SK-N-SH (cell line): ENCODE measurements at regions not wholly inside any gene's neighbourhood (a gene's known extent, or its start where the extent isn't known, plus 50 kb on each side); places are given as distances from the start of the nearest gene placed in this dataset.

Experiments used
- CTCF ChIA-PET: fragments of 300-600, 350-600 bp; formaldehyde crosslinking; extraction: SDS; loops from one replicate; lab custom pipeline; 2021; lab: Yijun Ruan, JAX
- POLR2A ChIA-PET: fragments of 350-600 bp; sonication (Branson Sonifier 250); formaldehyde crosslinking; extraction: SDS; loops from one replicate; lab custom pipeline; 2020; ENCODE audit warnings: antibody characterized with exemption, inconsistent platforms; lab: Yijun Ruan, JAX
- DNase-seq: peaks from one replicate; pipeline ENCODE4 v3.0.0; 2012
- H2AFZ ChIP-seq: fragments of 200-600 bp; sonication (generic); 2 replicates; pipeline ENCODE4 v1.8.1; 2016; ENCODE audit warnings: antibody characterized with exemption, mild to moderate bottlenecking, low read depth
- H3F3A ChIP-seq: fragments of 200-600 bp; sonication (generic); replicated peaks from 2 replicates; pipeline ENCODE3; 2016; ENCODE audit warnings: antibody characterized with exemption, mild to moderate bottlenecking; ENCODE audit not compliant: insufficient read depth
- H3K27ac ChIP-seq, 2 experiments: fragments of 200-500 bp in 1 of 2; fragments of 200-600 bp in 1 of 2; sonication (Bioruptor generic) in 1 of 2; sonication (generic), shearing (Covaris generic) in 1 of 2; 2 replicates each; pipeline versions ENCODE4 v1.5.1 to v1.6.1; 2014 to 2016; ENCODE audit warnings: low read depth in 2 of 2, inconsistent platforms in 1 of 2, low read length in 1 of 2, mild to moderate bottlenecking in 1 of 2, mixed read lengths in 1 of 2
- H3K27me3 ChIP-seq: fragments of 200-600 bp; sonication (generic), shearing (Covaris generic); 2 replicates; pipeline ENCODE4 v1.6.1; 2016; ENCODE audit warnings: mixed run types; ENCODE audit not compliant: insufficient read depth
- H3K36me3 ChIP-seq, 2 experiments: fragments of 200-500 bp in 1 of 2; fragments of 200-600 bp in 1 of 2; sonication (Bioruptor generic) in 1 of 2; sonication (generic) in 1 of 2; replicated peaks in 1 of 2; 2 replicates each; pipeline versions ENCODE3 to v1.5.1; 2014 to 2016; ENCODE audit warnings: low read length in 1 of 2, mild to moderate bottlenecking in 1 of 2; ENCODE audit not compliant: insufficient read depth in 2 of 2, control insufficient read depth in 1 of 2
- H3K4me1 ChIP-seq, 2 experiments: fragments of 200-500 bp in 1 of 2; fragments of 200-600 bp in 1 of 2; sonication (Bioruptor generic) in 1 of 2; sonication (generic), shearing (Covaris generic) in 1 of 2; 2 replicates each; pipeline versions ENCODE4 v1.5.1 to v1.6.1; 2014 to 2016; ENCODE audit warnings: low read depth in 1 of 2, low read length in 1 of 2, mixed run types in 1 of 2; ENCODE audit not compliant: insufficient read depth in 2 of 2, control insufficient read depth in 1 of 2
- H3K4me2 ChIP-seq: fragments of 200-600 bp; sonication (generic), shearing (Covaris generic); 2 replicates; pipeline ENCODE4 v1.6.1; 2017; ENCODE audit warnings: mixed run types
- H3K4me3 ChIP-seq, 2 experiments: fragments of 200-500 bp in 1 of 2; fragments of 200-600 bp in 1 of 2; sonication (Bioruptor generic) in 1 of 2; sonication (generic), shearing (Covaris generic) in 1 of 2; 2 replicates each; pipeline versions ENCODE4 v1.5.1 to v1.8.1; 2014 to 2016; ENCODE audit warnings: low read depth in 2 of 2, inconsistent platforms in 1 of 2, low read length in 1 of 2, mild to moderate bottlenecking in 1 of 2, mixed read lengths in 1 of 2, moderate library complexity in 1 of 2
- H3K79me2 ChIP-seq: fragments of 200-600 bp; sonication (generic); 2 replicates; pipeline ENCODE4 v1.8.1; 2017; ENCODE audit warnings: mild to moderate bottlenecking; ENCODE audit not compliant: insufficient read depth
- H3K9ac ChIP-seq: fragments of 200-600 bp; sonication (generic); 2 replicates; pipeline ENCODE4 v1.6.1; 2017; ENCODE audit warnings: mixed run types
- H3K9me2 ChIP-seq: fragments of 200-600 bp; sonication (generic); 2 replicates; pipeline ENCODE4 v1.6.1; 2017; ENCODE audit warnings: mixed run types
- H3K9me3 ChIP-seq: fragments of 200-600 bp; sonication (generic); 2 replicates; pipeline ENCODE4 v1.6.1; 2017; ENCODE audit warnings: mixed run types, mild to moderate bottlenecking, moderate library complexity
- H4K20me1 ChIP-seq: fragments of 200-600 bp; sonication (generic); 2 replicates; pipeline ENCODE4 v1.6.1; 2017; ENCODE audit warnings: mild to moderate bottlenecking, mixed run types; ENCODE audit not compliant: insufficient read depth
- CHD2 ChIP-seq: fragments of 150-350 bp; IDR thresholded peaks from 2 replicates; pipeline ENCODE4 v1.6.1; 2018; ENCODE audit warnings: low read length; ENCODE audit not compliant: partially characterized antibody
- EP300 ChIP-seq, 2 experiments: IDR thresholded peaks; 2 replicates each; pipeline versions ENCODE4 v1.4.0 to v1.6.1; 2012; ENCODE audit warnings: borderline replicate concordance in 1 of 2, low read depth in 1 of 2, low read length in 1 of 2
- FOXJ3 ChIP-seq: sonication (generic); formaldehyde crosslinking; IDR thresholded peaks from 2 replicates; pipeline ENCODE4 v1.5.1; 2020; ENCODE audit warnings: mild to moderate bottlenecking, missing genetic modification reagents
- FOXM1 ChIP-seq: IDR thresholded peaks from 2 replicates; pipeline ENCODE4 v1.4.0; 2012; ENCODE audit warnings: low read depth, mild to moderate bottlenecking
- GATA2 ChIP-seq: sonication (generic); formaldehyde crosslinking; IDR thresholded peaks from 2 replicates; pipeline ENCODE4 v1.5.0; 2020; ENCODE audit warnings: mild to moderate bottlenecking, missing genetic modification reagents
- MEF2A ChIP-seq: IDR thresholded peaks from 2 replicates; pipeline ENCODE4 v1.4.0; 2012; ENCODE audit warnings: low read depth, borderline replicate concordance
- MXI1 ChIP-seq: IDR thresholded peaks from 2 replicates; pipeline ENCODE4 v1.6.1; 2012; ENCODE audit warnings: mild to moderate bottlenecking, low read depth, low read length, improper control_type of control experiment
- NRF1 ChIP-seq: IDR thresholded peaks from 2 replicates; pipeline ENCODE4 v1.6.1; 2012; ENCODE audit warnings: low read depth, mild to moderate bottlenecking, low read length
- RAD21 ChIP-seq: IDR thresholded peaks from 2 replicates; pipeline ENCODE4 v1.6.1; 2012; ENCODE audit warnings: mild to moderate bottlenecking, low read length
- RCOR1 ChIP-seq: fragments of 150-350 bp; IDR thresholded peaks from 2 replicates; pipeline ENCODE4 v1.6.1; 2017; ENCODE audit warnings: antibody characterized with exemption, low read length
- RXRA ChIP-seq: IDR thresholded peaks from 2 replicates; pipeline ENCODE4 v1.4.0; 2012; ENCODE audit warnings: low read depth, mild to moderate bottlenecking, borderline replicate concordance
- SIN3A ChIP-seq: IDR thresholded peaks from 2 replicates; pipeline ENCODE4 v1.6.1; 2012; ENCODE audit warnings: low read depth, mild to moderate bottlenecking, low read length, moderate library complexity, borderline replicate concordance
- SMC3 ChIP-seq: IDR thresholded peaks from 2 replicates; pipeline ENCODE4 v1.6.1; 2012; ENCODE audit warnings: low read depth, low read length, improper control_type of control experiment
- TCF12 ChIP-seq: IDR thresholded peaks from 2 replicates; pipeline ENCODE4 v1.4.0; 2012
- YY1 ChIP-seq: IDR thresholded peaks from 2 replicates; pipeline ENCODE4 v1.4.0; 2012; ENCODE audit warnings: low read depth, mild to moderate bottlenecking
- WGBS: methylation state at CpG from one replicate; pipeline ENCODE4 v1.1.6; 2017; ENCODE audit warnings: low lambda C conversion rate; 5-methylcytosine and 5-hydroxymethylcytosine counted together
- TF ChIP-seq, protein P1 (sequence below): IDR thresholded peaks from 2 replicates; pipeline ENCODE4; 2012
- TF ChIP-seq, protein P2 (sequence below): IDR thresholded peaks from 2 replicates; pipeline ENCODE4 v1.4.0; 2012; ENCODE audit warnings: low read depth, borderline replicate concordance
- TF ChIP-seq, protein P3 (sequence below): fragments of 150-350 bp; IDR thresholded peaks from 2 replicates; pipeline ENCODE4 v1.6.1; 2016; ENCODE audit warnings: mild to moderate bottlenecking, low read depth, low read length
- TF ChIP-seq, protein P4 (sequence below): IDR thresholded peaks from 2 replicates; pipeline ENCODE4 v1.4.0; 2012; ENCODE audit warnings: low read depth, borderline replicate concordance

DNA sequence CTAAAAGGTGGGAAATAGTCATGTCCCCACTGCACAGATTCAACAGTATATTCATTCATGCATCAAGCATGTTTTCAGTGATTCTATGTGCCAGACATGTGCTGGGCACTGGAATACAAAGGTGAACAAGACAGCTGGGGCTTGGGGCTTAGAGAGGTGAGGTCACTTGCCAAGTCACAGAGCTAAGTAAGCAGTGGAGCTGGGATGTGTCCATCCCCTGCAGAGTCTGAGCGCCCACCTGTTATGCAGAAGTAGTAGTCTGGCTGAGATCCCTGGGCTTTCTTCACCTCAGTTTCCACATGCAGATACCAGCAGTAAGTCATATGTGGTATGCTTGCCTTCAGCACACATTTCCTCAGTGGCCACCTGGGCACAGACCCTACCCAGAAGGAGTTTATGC is 263.8 kb downstream of the DHX35 start:
- CTCF ChIA-PET = interaction anchor here (0.9 to 1.4 kb wide), 3 partner anchors 11 to 44 kb away, joined by 3 to 4 read pairs (median 3); no protein-coding TSS in a partner anchor
- Histone ChIP-seq H3K9me2 (no peaks in the 10 kb centered on the region), H4K20me1 (no peaks in the 10 kb centered on the region), H3K79me2 (no peaks in the 10 kb centered on the region), H3K36me3 (no peaks in the 10 kb centered on the region), H3K27me3 (no peaks in the 10 kb centered on the region), H3K4me3 (no peak overlapping the region), H3K9me3 (no peaks in the 10 kb centered on the region), H3K9ac (no peak overlapping the region), H3F3A (no peaks in the 10 kb centered on the region), H2AFZ (no peak overlapping the region), H3K27ac (no peak overlapping the region), H3K4me1 (no peaks in the 10 kb centered on the region), H3K4me2 (no peak overlapping the region)
- WGBS = 50% methylated on average over 1 of the region's 1 CpG
- DNase-seq = no peak
- POLR2A ChIA-PET = no interaction called here
- TF ChIP-seq NRF1 = no peak

DNA sequence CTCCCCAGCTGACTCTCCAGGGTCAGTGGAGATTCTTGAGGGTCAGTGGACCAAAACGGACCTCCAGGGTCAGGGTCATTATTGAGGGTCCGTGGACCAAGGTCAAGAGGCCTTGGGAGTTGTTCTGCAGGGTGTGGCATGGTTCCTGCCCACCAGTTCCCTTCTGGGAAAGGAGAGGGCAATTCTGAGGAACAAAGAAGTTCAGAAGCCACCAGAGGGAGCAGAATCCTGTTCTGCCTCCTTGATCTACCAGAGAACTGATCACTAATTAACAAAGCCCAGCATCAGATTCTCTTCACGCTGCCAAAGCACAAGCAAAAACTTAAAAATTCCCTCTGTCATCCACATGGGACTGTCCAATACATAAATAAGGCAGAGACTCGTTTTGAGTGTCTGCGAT is 263.4 kb downstream of the DHX35 start:
- Histone ChIP-seq H3K4me1 (no peaks in the 10 kb centered on the region), H3K27ac (no peak overlapping the region), H3K4me3 (no peak overlapping the region), H3K9me2 (no peaks in the 10 kb centered on the region), H2AFZ (no peak overlapping the region), H3K79me2 (no peaks in the 10 kb centered on the region), H3K9ac (no peak overlapping the region), H4K20me1 (no peaks in the 10 kb centered on the region), H3F3A (no peaks in the 10 kb centered on the region), H3K4me2 (no peak overlapping the region), H3K9me3 (no peaks in the 10 kb centered on the region), H3K27me3 (no peaks in the 10 kb centered on the region), H3K36me3 (no peaks in the 10 kb centered on the region)
- no peak for TF ChIP-seq RXRA
- TF ChIP-seq, protein P1, sequence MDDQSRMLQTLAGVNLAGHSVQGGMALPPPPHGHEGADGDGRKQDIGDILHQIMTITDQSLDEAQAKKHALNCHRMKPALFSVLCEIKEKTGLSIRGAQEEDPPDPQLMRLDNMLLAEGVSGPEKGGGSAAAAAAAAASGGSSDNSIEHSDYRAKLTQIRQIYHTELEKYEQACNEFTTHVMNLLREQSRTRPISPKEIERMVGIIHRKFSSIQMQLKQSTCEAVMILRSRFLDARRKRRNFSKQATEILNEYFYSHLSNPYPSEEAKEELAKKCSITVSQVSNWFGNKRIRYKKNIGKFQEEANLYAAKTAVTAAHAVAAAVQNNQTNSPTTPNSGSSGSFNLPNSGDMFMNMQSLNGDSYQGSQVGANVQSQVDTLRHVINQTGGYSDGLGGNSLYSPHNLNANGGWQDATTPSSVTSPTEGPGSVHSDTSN = no peak
- TF ChIP-seq FOXM1 = no peak
- TF ChIP-seq CHD2 = no peak
- no peak for TF ChIP-seq FOXJ3 (CRISPR knock-in tag)
- TF ChIP-seq MEF2A = no peak
- no peak for TF ChIP-seq YY1
- no peak for TF ChIP-seq MXI1
- TF ChIP-seq TCF12 = no peak
- ChIA-PET CTCF (interaction anchor here (0.9 to 1.4 kb wide), 2 partner anchors 12 to 44 kb away, joined by 3 to 4 read pairs; no protein-coding TSS in a partner anchor), POLR2A (no interaction called here)
- 12% methylated on average over 5 of the region's 5 CpGs for WGBS
- DNase-seq = no peak

DNA sequence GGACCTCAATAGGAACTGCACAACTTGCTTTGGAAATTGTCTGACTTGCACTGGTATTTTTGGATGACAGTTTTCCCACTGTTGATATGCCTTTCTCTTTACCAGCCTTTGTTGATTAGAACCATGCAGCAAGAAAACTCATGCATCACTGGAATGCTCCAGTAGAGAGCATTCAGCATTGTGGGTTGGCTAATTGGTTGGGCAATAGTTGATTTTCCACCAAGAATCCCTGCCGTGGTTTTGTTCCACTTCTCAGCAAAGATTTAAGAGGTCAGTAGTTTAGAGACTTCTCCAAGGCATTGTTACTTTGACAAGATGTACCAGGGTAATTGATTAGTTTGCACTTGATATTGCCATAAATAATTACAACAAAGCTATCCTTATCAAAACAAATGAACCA is 260.0 kb downstream of the DHX35 start:
- Histone ChIP-seq H3K9me3 (0 out of 2 replicates have a peak, but pooled peaks cover 4% of the 10 kb centered on the region), H3K4me2 (no peak overlapping the region), H3K4me1 (no peaks in the 10 kb centered on the region), H3K9ac (no peak overlapping the region), H3K27ac (no peak overlapping the region), H2AFZ (no peak overlapping the region), H3F3A (no peaks in the 10 kb centered on the region), H3K79me2 (no peaks in the 10 kb centered on the region), H3K27me3 (no peaks in the 10 kb centered on the region), H3K4me3 (no peak overlapping the region), H4K20me1 (no peaks in the 10 kb centered on the region), H3K9me2 (no peaks in the 10 kb centered on the region), H3K36me3 (no peaks in the 10 kb centered on the region)
- POLR2A ChIA-PET = no interaction called here
- no peak for DNase-seq
- CTCF ChIA-PET = interaction anchor here (0.7 to 2.4 kb wide), 4 partner anchors 8 to 652 kb away, joined by 3 to 6 read pairs (median 3); no protein-coding TSS in a partner anchor
- WGBS = 20% methylated on average over 1 of the region's 1 CpG
- TF ChIP-seq RAD21 (no peak), MEF2A (no peak), RXRA (no peak), NRF1 (no peak), SMC3 (no peak), SIN3A (no peak), RCOR1 (no peak), GATA2 (CRISPR knock-in tag) (no peak), EP300 (IDR thresholded peaks at IDR 0.05; ENCODE audit: borderline replicate concordance in 1 of 2, low read depth in 1 of 2, low read length in 1 of 2) (no peak), FOXM1 (no peak)
- TF ChIP-seq, protein P2, sequence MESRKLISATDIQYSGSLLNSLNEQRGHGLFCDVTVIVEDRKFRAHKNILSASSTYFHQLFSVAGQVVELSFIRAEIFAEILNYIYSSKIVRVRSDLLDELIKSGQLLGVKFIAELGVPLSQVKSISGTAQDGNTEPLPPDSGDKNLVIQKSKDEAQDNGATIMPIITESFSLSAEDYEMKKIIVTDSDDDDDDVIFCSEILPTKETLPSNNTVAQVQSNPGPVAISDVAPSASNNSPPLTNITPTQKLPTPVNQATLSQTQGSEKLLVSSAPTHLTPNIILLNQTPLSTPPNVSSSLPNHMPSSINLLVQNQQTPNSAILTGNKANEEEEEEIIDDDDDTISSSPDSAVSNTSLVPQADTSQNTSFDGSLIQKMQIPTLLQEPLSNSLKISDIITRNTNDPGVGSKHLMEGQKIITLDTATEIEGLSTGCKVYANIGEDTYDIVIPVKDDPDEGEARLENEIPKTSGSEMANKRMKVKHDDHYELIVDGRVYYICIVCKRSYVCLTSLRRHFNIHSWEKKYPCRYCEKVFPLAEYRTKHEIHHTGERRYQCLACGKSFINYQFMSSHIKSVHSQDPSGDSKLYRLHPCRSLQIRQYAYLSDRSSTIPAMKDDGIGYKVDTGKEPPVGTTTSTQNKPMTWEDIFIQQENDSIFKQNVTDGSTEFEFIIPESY = no peak
- TF ChIP-seq, protein P3, sequence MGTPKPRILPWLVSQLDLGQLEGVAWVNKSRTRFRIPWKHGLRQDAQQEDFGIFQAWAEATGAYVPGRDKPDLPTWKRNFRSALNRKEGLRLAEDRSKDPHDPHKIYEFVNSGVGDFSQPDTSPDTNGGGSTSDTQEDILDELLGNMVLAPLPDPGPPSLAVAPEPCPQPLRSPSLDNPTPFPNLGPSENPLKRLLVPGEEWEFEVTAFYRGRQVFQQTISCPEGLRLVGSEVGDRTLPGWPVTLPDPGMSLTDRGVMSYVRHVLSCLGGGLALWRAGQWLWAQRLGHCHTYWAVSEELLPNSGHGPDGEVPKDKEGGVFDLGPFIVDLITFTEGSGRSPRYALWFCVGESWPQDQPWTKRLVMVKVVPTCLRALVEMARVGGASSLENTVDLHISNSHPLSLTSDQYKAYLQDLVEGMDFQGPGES = no peak
- TF ChIP-seq, protein P4, sequence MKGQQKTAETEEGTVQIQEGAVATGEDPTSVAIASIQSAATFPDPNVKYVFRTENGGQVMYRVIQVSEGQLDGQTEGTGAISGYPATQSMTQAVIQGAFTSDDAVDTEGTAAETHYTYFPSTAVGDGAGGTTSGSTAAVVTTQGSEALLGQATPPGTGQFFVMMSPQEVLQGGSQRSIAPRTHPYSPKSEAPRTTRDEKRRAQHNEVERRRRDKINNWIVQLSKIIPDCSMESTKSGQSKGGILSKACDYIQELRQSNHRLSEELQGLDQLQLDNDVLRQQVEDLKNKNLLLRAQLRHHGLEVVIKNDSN = no peak
